ENCODE measurements at regions not wholly inside any gene's neighbourhood (a gene's known extent, or its start where the extent isn't known, plus 50 kb on each side); places are given as distances from the start of the nearest gene placed in this dataset.

DNA sequence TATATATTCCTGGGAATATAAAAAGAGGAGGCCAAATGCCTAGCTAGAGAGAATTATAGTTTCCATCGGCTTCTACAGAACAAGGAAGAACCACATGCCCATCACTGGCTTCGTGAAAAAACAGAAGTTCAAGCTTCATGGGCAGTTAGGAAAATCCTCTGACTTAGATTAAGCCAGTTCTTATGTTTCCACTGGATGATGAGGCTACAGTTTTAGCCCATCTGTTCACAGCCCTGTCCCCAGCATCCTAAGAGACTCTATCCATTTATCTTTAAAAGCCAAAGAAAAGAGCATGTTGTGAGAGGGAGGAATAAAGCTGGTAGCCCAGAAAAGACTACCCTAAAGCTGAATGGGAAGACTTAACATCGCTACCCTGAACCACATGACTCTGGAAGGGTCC is 285.5 kb upstream of the WWC1 start:
- H3K27ac ChIP-seq (ENCODE audit: control insufficient read depth, insufficient read depth, low read length) = no peak overlapping the region
- no peaks in the 10 kb centered on the region for H3K9me3 ChIP-seq (ENCODE audit: control insufficient read depth, low read depth, low read length)
- no peak for DNase-seq (ENCODE audit: low read depth, low spot score)
- H4K20me1 ChIP-seq (ENCODE audit: control insufficient read depth, extremely low read depth, insufficient read depth, low read length) = no peaks in the 10 kb centered on the region
- H3K27me3 ChIP-seq (ENCODE audit: control insufficient read depth, extremely low read depth, insufficient read depth, low read length) = no peaks in the 10 kb centered on the region
- H3K4me1 ChIP-seq (ENCODE audit: control insufficient read depth, extremely low read depth, insufficient read depth, low read length) = peaks cover 18% of the 10 kb centered on the region
- H3K9ac ChIP-seq (ENCODE audit: control insufficient read depth, extremely low read depth, insufficient read depth, low read length) = no peak overlapping the region
- dilution Hi-C loops (cut with MboI; ENCODE audit: extremely low pct_ligation_motif_present, low sequenced_read_pairs) = no loop called here
- no peaks in the 10 kb centered on the region for H3K9me1 ChIP-seq (ENCODE audit: control insufficient read depth, extremely low read depth, insufficient read depth, low read length)
- H3K36me3 ChIP-seq (ENCODE audit: control insufficient read depth in 2 of 2, extremely low read depth in 1 of 2, insufficient read depth in 2 of 2, low read length in 2 of 2) = peaks cover 4 to 5% of the 10 kb centered on the region in 2 experiments
- no peak for TF ChIP-seq EZH2 (IDR thresholded peaks at IDR 0.05; ENCODE audit: low read length)
- TF ChIP-seq CTCF (optimal IDR thresholded peaks at IDR 0.05 in 1 of 3, IDR thresholded peaks at IDR 0.05 in 1 of 3, conservative IDR thresholded peaks at IDR 0.05 in 1 of 3; ENCODE audit: extremely low read depth in 1 of 3, insufficient read depth in 2 of 3, low read length in 3 of 3) = no peak
- H3K79me2 ChIP-seq (ENCODE audit: control insufficient read depth, insufficient read depth, low read length) = peaks cover 42% of the 10 kb centered on the region
- peak; percentile 49 for FAIRE-seq
- no peak overlapping the region for H3K4me2 ChIP-seq (ENCODE audit: control insufficient read depth, extremely low read depth, insufficient read depth, low read depth, low read length)
- H2AFZ ChIP-seq (ENCODE audit: control insufficient read depth, low read length) = no peak overlapping the region
- no peak overlapping the region for H3K4me3 ChIP-seq (ENCODE audit: control insufficient read depth in 2 of 3, extremely low read depth in 1 of 3, insufficient read depth in 2 of 3, low read depth in 1 of 3, low read length in 3 of 3)

- no peaks in the 10 kb centered on the region for H3K27me3 ChIP-seq (ENCODE audit: control insufficient read depth, extremely low read depth, insufficient read depth, low read length)
- H3K9ac ChIP-seq (ENCODE audit: control insufficient read depth, extremely low read depth, insufficient read depth, low read length) = no peak overlapping the region
- H2AFZ ChIP-seq (ENCODE audit: control insufficient read depth, low read length) = no peak overlapping the region
- H4K20me1 ChIP-seq (ENCODE audit: control insufficient read depth, extremely low read depth, insufficient read depth, low read length) = peaks cover 3% of the 10 kb centered on the region
- DNase-seq (ENCODE audit: low read depth, low spot score) (no peak), FAIRE-seq (no peak)
- no peaks in the 10 kb centered on the region for H3K9me3 ChIP-seq (ENCODE audit: control insufficient read depth, low read depth, low read length)
- H3K79me2 ChIP-seq (ENCODE audit: control insufficient read depth, insufficient read depth, low read length) = peaks cover 40% of the 10 kb centered on the region
- H3K4me1 ChIP-seq (ENCODE audit: control insufficient read depth, extremely low read depth, insufficient read depth, low read length) = peaks cover 18% of the 10 kb centered on the region
- no peak overlapping the region for H3K4me3 ChIP-seq (ENCODE audit: control insufficient read depth in 2 of 3, extremely low read depth in 1 of 3, insufficient read depth in 2 of 3, low read depth in 1 of 3, low read length in 3 of 3)
- H3K27ac ChIP-seq (ENCODE audit: control insufficient read depth, insufficient read depth, low read length) = no peak overlapping the region
- H3K36me3 ChIP-seq (ENCODE audit: control insufficient read depth in 2 of 2, extremely low read depth in 1 of 2, insufficient read depth in 2 of 2, low read length in 2 of 2) = peaks cover 0 to 4% of the 10 kb centered on the region in 2 experiments
- dilution Hi-C loops (cut with MboI; ENCODE audit: extremely low pct_ligation_motif_present, low sequenced_read_pairs) = no loop called here
- TF ChIP-seq EZH2 (IDR thresholded peaks at IDR 0.05; ENCODE audit: low read length) = no peak
- no peak for TF ChIP-seq CTCF (optimal IDR thresholded peaks at IDR 0.05 in 1 of 3, IDR thresholded peaks at IDR 0.05 in 1 of 3, conservative IDR thresholded peaks at IDR 0.05 in 1 of 3; ENCODE audit: extremely low read depth in 1 of 3, insufficient read depth in 2 of 3, low read length in 3 of 3)
- no peak overlapping the region for H3K4me2 ChIP-seq (ENCODE audit: control insufficient read depth, extremely low read depth, insufficient read depth, low read depth, low read length)
- H3K9me1 ChIP-seq (ENCODE audit: control insufficient read depth, extremely low read depth, insufficient read depth, low read length) = no peaks in the 10 kb centered on the region
Observed at GRCh38 chr5:168006456-168007130, 284.9 kb upstream of the WWC1 start.

Measured in keratinocyte (primary cell).